SU-DHL-6 (cell line): ENCODE measurements at regions not wholly inside any gene's neighbourhood (a gene's known extent, or its start where the extent isn't known, plus 50 kb on each side); places are given as distances from the start of the nearest gene placed in this dataset.
"Not testable (repeated sequence)": the region's sequence is repeated elsewhere in the genome, so short reads cannot be mapped to it uniquely, and the experiment has no call there.

Source experiments
- CTCF ChIP-seq: fragments of 200-600 bp; sonication (generic); IDR thresholded peaks from one replicate; pipeline ENCODE4 v1.5.1; 2017; ENCODE audit warnings: antibody characterized with exemption, mild to moderate bottlenecking, low read length, moderate library complexity; ENCODE audit not compliant: insufficient read depth, poor library complexity, severe bottlenecking
- EZH2phosphoT487 ChIP-seq: fragments of 200-600 bp; sonication (generic), shearing (Covaris generic); conservative IDR thresholded peaks from 2 replicates; pipeline ENCODE4 v1.6.1; 2018; ENCODE audit warnings: mild to moderate bottlenecking, antibody characterized with exemption, low read length, moderate library complexity, mixed read lengths

GRCh38 chr2:89795530-89795929, 1104.1 kb downstream of the RPIA start:
- TF ChIP-seq CTCF, EZH2phosphoT487: not testable (repeated sequence)
